AG04450 (cell line): ENCODE measurements at regions not wholly inside any gene's neighbourhood (a gene's known extent, or its start where the extent isn't known, plus 50 kb on each side); places are given as distances from the start of the nearest gene placed in this dataset.

Experiments
- CTCF ChIA-PET: fragments of 300-600, 350-600 bp; formaldehyde crosslinking; extraction: SDS; loops from one replicate; lab custom pipeline; 2022; ENCODE audit warnings: antibody characterized with exemption, inconsistent platforms; lab: Charles Lee
- POLR2A ChIA-PET: fragments of 350-600 bp; formaldehyde crosslinking; extraction: SDS; loops from one replicate; lab custom pipeline; 2021; ENCODE audit warnings: antibody characterized with exemption, inconsistent platforms; lab: Yijun Ruan, JAX
- DNase-seq: peaks from one replicate; pipeline ENCODE4 v3.0.0-alpha.2; 2011; ENCODE audit warnings: low read depth, low spot score
- H3K27ac ChIP-seq: one replicate; pipeline ENCODE4 v1.5.1; 2012; ENCODE audit warnings: low read depth, low read length, control low read depth
- H3K27me3 ChIP-seq: one replicate; pipeline ENCODE4 v1.6.0; 2012; ENCODE audit warnings: low read length; ENCODE audit not compliant: control insufficient read depth, insufficient read depth
- H3K4me3 ChIP-seq: 2 replicates; pipeline ENCODE4 v1.5.1; 2011; ENCODE audit warnings: mild to moderate bottlenecking, low read depth, low read length, control low read depth
- H3K9me3 ChIP-seq: 2 replicates; pipeline ENCODE4 v1.5.1; 2012; ENCODE audit warnings: low read length; ENCODE audit not compliant: control insufficient read depth, insufficient read depth
- CTCF ChIP-seq: IDR thresholded peaks from 2 replicates; pipeline ENCODE4 v1.5.1; 2011; ENCODE audit warnings: low read depth, low read length, control low read depth, inconsistent platforms

- no peak for DNase-seq
- H3K9me3 ChIP-seq: no peaks in the 10 kb centered on the region
- CTCF ChIA-PET: no interaction called here
- no peak overlapping the region for H3K4me3 ChIP-seq
- no peaks in the 10 kb centered on the region for H3K27me3 ChIP-seq
- no peak overlapping the region for H3K27ac ChIP-seq
- POLR2A ChIA-PET: no interaction called here
- no peak for TF ChIP-seq CTCF
Observed at GRCh38 chr1:30342535-30343141, 380.7 kb downstream of the MATN1 start.

GRCh38 chr1:30340934-30341333, 382.5 kb downstream of the MATN1 start:
- CTCF ChIA-PET: interaction anchor here (1.6 kb wide), 1 partner anchor 39 kb away, joined by 4 read pairs; no protein-coding TSS in a partner anchor
- no peak for TF ChIP-seq CTCF

GRCh38 chr1:30339866-30340265, 383.5 kb downstream of the MATN1 start:
- ChIA-PET CTCF (no interaction called here), POLR2A (no interaction called here)
- Histone ChIP-seq H3K27me3 (no peaks in the 10 kb centered on the region), H3K27ac (no peak overlapping the region), H3K4me3 (no peak overlapping the region), H3K9me3 (no peaks in the 10 kb centered on the region)
- DNase-seq: no peak
- TF ChIP-seq CTCF: no peak

More at GRCh38 chr1:30340934-30341333, 382.5 kb downstream of the MATN1 start:
- Histone ChIP-seq H3K27me3 (no peaks in the 10 kb centered on the region), H3K9me3 (no peaks in the 10 kb centered on the region), H3K4me3 (no peak overlapping the region), H3K27ac (no peak overlapping the region)
- POLR2A ChIA-PET: no interaction called here
- DNase-seq: no peak

- no peak for DNase-seq
- Histone ChIP-seq H3K4me3 (no peak overlapping the region), H3K27ac (no peak overlapping the region), H3K27me3 (no peaks in the 10 kb centered on the region), H3K9me3 (no peaks in the 10 kb centered on the region)
- no peak for TF ChIP-seq CTCF
- ChIA-PET CTCF (no interaction called here), POLR2A (no interaction called here)
Observed at GRCh38 chr1:30338765-30339164, 384.6 kb downstream of the MATN1 start.

GRCh38 chr1:30337324-30337620, 386.1 kb downstream of the MATN1 start:
- Histone ChIP-seq H3K9me3 (no peaks in the 10 kb centered on the region), H3K4me3 (no peak overlapping the region), H3K27me3 (no peaks in the 10 kb centered on the region), H3K27ac (no peak overlapping the region)
- TF ChIP-seq CTCF: no peak
- POLR2A ChIA-PET: no interaction called here
- CTCF ChIA-PET: no interaction called here
- no peak for DNase-seq
